Tibial nerve (tissue), 4 donors: ENCODE measurements at regions not wholly inside any gene's neighbourhood (a gene's known extent, or its start where the extent isn't known, plus 50 kb on each side); places are given as distances from the start of the nearest gene placed in this dataset.

ENCODE experiments used
- DNase-seq, 2 donors: peaks; one replicate each; pipeline ENCODE4 v3.0.0-alpha.2; 2019; ENCODE audit warnings: low spot score in 2 of 2
- H3K27ac ChIP-seq, 4 donors: fragments of 200-600 bp; sonication (generic) in 3 of 4; one replicate each; pipeline ENCODE4 v1.5.1; 2017 to 2019; ENCODE audit warnings: mild to moderate bottlenecking in 1 of 4
- H3K27me3 ChIP-seq, 2 donors: fragments of 200-600 bp; sonication (generic) in 1 of 2; one replicate each; pipeline versions ENCODE4 v1.5.1 to v1.6.0; 2017 to 2019
- H3K36me3 ChIP-seq, 3 donors: fragments of 200-600 bp; sonication (generic); one replicate each; pipeline ENCODE4 v1.5.1; 2018 to 2019
- H3K4me1 ChIP-seq, 4 donors: fragments of 200-600 bp; sonication (generic) in 3 of 4; one replicate each; pipeline ENCODE4 v1.5.1; 2017 to 2019
- H3K4me3 ChIP-seq, 4 donors: fragments of 200-600 bp; sonication (generic) in 3 of 4; one replicate each; pipeline ENCODE4 v1.5.1; 2017 to 2019; ENCODE audit warnings: mild to moderate bottlenecking in 1 of 4, moderate library complexity in 1 of 4
- H3K9me3 ChIP-seq, 4 donors: fragments of 200-600 bp; sonication (generic) in 3 of 4; one replicate each; pipeline ENCODE4 v1.5.1; 2017 to 2019
- EP300 ChIP-seq, 2 donors: sonication (generic); formaldehyde crosslinking; IDR thresholded peaks; one replicate each; pipeline ENCODE4 v1.6.1; 2017; ENCODE audit warnings: antibody characterized with exemption in 2 of 2, mild to moderate bottlenecking in 1 of 2
- POLR2A ChIP-seq, 2 donors: fragments of 450-650 bp; IDR thresholded peaks; one replicate each; pipeline ENCODE4 v1.6.1; 2017; ENCODE audit warnings: antibody characterized with exemption in 2 of 2, mild to moderate bottlenecking in 2 of 2, moderate library complexity in 2 of 2
- WGBS, 2 donors: methylation state at CpG; one replicate each; pipeline ENCODE4 v1.1.5; 2018; 5-methylcytosine and 5-hydroxymethylcytosine counted together
- TF ChIP-seq, protein P1 (sequence below), 5 experiments: fragments of 200-600 bp in 3 of 5; fragments of 450-650 bp in 2 of 5; sonication (generic) in 3 of 5; IDR thresholded peaks; one replicate each; pipeline ENCODE4 v1.5.1; 2016 to 2019; ENCODE audit warnings: antibody characterized with exemption in 5 of 5, mild to moderate bottlenecking in 3 of 5, moderate library complexity in 2 of 5

DNA sequence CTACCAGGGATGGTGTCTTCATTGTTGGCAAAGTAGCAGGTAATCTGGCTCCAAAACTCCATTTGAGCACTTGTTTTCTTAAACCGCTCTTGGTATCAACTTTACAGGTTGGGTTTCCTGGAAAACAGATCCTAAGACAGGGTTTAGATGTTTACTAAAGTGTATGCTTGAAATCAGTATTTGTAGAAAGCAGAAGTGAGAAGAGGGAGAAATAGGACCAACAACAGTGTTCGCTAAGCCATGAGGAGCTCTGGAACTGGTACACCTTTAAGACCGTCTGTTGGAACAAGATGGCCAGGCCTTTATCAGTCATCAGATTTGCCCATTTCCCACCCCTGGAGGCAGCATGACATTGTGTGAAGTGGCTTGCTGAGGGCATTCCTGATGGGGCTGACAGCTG is 171.0 kb upstream of the COL8A1 start:
- no peak overlapping the region for H3K4me3 ChIP-seq
- peaks cover 0 to 3% (median 0%) of the 10 kb centered on the region in 4 donors for H3K4me1 ChIP-seq
- H3K9me3 ChIP-seq = no peaks in the 10 kb centered on the region
- H3K36me3 ChIP-seq = no peaks in the 10 kb centered on the region
- no peak overlapping the region for H3K27ac ChIP-seq
- WGBS, 2 donors = 96 to 98% methylated on average over 3 of the region's 3 CpGs
- TF ChIP-seq, protein P1, sequence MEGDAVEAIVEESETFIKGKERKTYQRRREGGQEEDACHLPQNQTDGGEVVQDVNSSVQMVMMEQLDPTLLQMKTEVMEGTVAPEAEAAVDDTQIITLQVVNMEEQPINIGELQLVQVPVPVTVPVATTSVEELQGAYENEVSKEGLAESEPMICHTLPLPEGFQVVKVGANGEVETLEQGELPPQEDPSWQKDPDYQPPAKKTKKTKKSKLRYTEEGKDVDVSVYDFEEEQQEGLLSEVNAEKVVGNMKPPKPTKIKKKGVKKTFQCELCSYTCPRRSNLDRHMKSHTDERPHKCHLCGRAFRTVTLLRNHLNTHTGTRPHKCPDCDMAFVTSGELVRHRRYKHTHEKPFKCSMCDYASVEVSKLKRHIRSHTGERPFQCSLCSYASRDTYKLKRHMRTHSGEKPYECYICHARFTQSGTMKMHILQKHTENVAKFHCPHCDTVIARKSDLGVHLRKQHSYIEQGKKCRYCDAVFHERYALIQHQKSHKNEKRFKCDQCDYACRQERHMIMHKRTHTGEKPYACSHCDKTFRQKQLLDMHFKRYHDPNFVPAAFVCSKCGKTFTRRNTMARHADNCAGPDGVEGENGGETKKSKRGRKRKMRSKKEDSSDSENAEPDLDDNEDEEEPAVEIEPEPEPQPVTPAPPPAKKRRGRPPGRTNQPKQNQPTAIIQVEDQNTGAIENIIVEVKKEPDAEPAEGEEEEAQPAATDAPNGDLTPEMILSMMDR (IDR thresholded peaks at IDR 0.05) = no peak
- TF ChIP-seq POLR2A (IDR thresholded peaks at IDR 0.05) (no peak), EP300 (IDR thresholded peaks at IDR 0.05) (no peak)
- H3K27me3 ChIP-seq = no peaks in the 10 kb centered on the region
- DNase-seq = no peak

DNA sequence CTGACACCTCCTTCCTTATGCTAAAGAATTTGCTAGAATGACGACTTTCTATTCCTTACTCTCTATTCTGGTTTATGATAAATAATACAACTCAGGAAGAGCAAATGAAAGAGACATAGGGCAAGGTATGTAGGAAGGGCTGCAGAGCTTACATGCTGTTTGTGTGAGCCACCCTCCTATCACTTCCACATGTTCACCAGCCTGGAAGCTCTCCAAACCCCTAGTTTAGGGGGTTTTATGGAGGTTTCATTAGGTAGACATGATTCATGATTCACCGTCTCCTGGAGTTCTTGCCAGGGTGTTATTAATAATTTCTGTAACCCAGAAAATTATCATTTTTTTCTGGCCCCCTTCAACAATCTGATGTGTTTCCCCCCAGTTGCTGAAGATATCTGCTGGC is 172.1 kb upstream of the COL8A1 start:
- no peak for DNase-seq
- no peaks in the 10 kb centered on the region for H3K36me3 ChIP-seq
- TF ChIP-seq, protein P1 (IDR thresholded peaks at IDR 0.05) = no peak
- no peak for TF ChIP-seq EP300 (IDR thresholded peaks at IDR 0.05)
- TF ChIP-seq POLR2A (IDR thresholded peaks at IDR 0.05) = no peak
- H3K27me3 ChIP-seq = no peaks in the 10 kb centered on the region
- WGBS, 2 donors = 85 to 89% methylated on average over 2 of the region's 2 CpGs
- H3K9me3 ChIP-seq = no peaks in the 10 kb centered on the region
- H3K4me3 ChIP-seq = no peak overlapping the region
- no peaks in the 10 kb centered on the region for H3K4me1 ChIP-seq
- no peak overlapping the region for H3K27ac ChIP-seq

DNA sequence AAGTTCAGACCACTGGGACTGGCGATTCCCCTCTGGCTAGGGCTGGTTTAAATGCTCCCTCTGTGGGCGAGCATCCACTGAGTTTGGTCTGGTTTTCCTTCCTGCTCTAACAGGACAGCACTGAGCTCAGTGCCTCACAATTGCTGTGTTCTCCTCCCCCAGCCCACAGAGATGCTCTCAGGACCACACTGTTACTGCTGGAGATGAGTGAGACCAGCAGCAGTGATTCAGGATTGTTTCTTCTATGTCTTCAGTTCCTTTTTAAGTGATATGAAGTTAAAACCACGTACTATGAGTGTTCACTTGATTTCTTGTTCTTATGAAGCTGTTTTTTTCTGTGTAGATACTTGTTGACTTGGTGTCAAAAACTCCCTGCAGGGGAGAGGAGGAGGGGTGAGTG is 180.4 kb upstream of the COL8A1 start:
- H3K9me3 ChIP-seq = peaks cover 0 to 4% (median 0%) of the 10 kb centered on the region in 4 donors
- no peaks in the 10 kb centered on the region for H3K36me3 ChIP-seq
- 80 to 85% methylated on average over 3 of the region's 3 CpGs for WGBS, 2 donors
- H3K27ac ChIP-seq = no peak overlapping the region
- no peak overlapping the region for H3K4me3 ChIP-seq
- TF ChIP-seq EP300 (IDR thresholded peaks at IDR 0.05) = no peak
- TF ChIP-seq POLR2A (IDR thresholded peaks at IDR 0.05) = no peak
- TF ChIP-seq, protein P1 (IDR thresholded peaks at IDR 0.05) = no peak
- no peaks in the 10 kb centered on the region for H3K4me1 ChIP-seq
- DNase-seq = no peak
- no peaks in the 10 kb centered on the region for H3K27me3 ChIP-seq

DNA sequence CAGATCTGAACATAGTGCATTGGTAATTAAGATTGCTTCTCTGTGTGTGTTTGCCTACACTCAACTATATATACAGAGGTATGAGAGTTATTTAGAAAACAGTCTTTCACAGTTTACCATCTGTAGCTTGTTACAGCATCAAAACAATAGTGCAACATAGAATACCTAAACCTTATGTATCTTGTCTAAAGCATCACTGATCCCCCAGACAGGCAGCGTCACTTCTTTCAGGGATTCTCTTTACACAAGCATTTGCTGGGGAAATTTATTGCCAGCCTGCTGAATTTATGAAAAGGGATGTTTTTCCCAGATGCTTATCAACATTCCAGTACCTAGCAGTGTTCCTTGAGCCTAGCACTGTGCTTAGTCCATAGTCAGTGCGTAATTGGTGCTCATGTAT is 195.8 kb upstream of the COL8A1 start:
- H3K4me1 ChIP-seq = no peaks in the 10 kb centered on the region
- WGBS, 2 donors = 89 to 90% methylated on average over 2 of the region's 2 CpGs

DNA sequence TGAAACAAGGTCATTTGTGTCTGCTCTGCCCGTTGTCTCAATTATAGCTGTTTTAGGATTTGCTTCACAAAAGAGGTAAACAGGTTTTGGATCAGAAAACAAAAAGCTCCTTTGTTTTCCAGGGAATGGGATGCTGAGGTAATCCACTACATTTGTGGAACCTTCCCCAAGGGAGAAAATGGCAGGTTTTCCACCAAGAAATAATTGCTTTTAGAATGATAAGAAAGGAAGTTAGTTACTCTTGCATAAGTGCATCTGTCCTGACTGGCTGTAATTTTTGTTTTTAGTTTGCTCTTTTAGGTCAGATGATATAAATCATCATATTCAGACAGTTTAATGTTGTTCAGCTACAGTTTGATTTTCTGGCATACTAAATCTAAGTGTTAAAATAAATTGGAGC is 198.5 kb upstream of the COL8A1 start:
- TF ChIP-seq POLR2A (IDR thresholded peaks at IDR 0.05) (no peak), EP300 (IDR thresholded peaks at IDR 0.05) (no peak)
- TF ChIP-seq, protein P1 (IDR thresholded peaks at IDR 0.05) = no peak
- H3K27ac ChIP-seq = no peak overlapping the region
- 16 to 24% methylated on average over 1 of the region's 1 CpG for WGBS, 2 donors
- H3K36me3 ChIP-seq = no peaks in the 10 kb centered on the region
- H3K27me3 ChIP-seq = no peaks in the 10 kb centered on the region
- H3K4me1 ChIP-seq = no peaks in the 10 kb centered on the region
- H3K4me3 ChIP-seq = no peak overlapping the region
- no peak for DNase-seq
- H3K9me3 ChIP-seq = peaks cover 0 to 10% (median 2%) of the 10 kb centered on the region in 4 donors

More for the DNA sequence above, 195.8 kb upstream of the COL8A1 start:
- TF ChIP-seq EP300 (IDR thresholded peaks at IDR 0.05) (no peak), POLR2A (IDR thresholded peaks at IDR 0.05) (no peak)
- TF ChIP-seq, protein P1 (IDR thresholded peaks at IDR 0.05) = no peak
- no peak for DNase-seq
- Histone ChIP-seq H3K9me3 (peaks cover 0 to 8% (median 2%) of the 10 kb centered on the region in 4 donors), H3K4me3 (no peak overlapping the region), H3K27me3 (no peaks in the 10 kb centered on the region), H3K27ac (no peak overlapping the region), H3K36me3 (no peaks in the 10 kb centered on the region)
